ENCODE measurements at regions not wholly inside any gene's neighbourhood (a gene's known extent, or its start where the extent isn't known, plus 50 kb on each side); places are given as distances from the start of the nearest gene placed in this dataset.
"Not testable (repeated sequence)": the region's sequence is repeated elsewhere in the genome, so short reads cannot be mapped to it uniquely, and the experiment has no call there.

DNA sequence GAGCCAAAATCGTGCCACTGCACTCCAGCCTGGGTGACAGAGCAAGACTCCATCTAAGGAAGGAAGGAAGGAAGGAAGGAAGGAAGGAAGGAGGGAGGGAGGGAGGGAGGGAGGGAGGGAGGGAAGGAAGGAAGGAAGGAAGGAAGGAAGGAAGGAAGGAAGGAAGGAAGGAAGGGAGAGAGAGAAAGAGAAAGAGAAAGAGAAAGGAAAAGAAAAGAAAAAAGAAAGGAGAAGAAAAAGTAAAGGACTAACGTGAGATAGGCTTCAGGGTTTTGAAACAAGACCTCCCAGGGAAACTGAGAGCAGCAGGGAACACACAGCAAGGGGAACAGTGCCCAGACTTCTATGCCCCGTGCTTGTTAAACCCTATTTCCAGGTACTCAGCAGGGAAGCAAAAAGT lies 278.7 kb downstream of the C16orf95 start:
- WGBS (ENCODE audit: insufficient coverage), result 86% methylated on average over 1 of the region's 3 CpGs
- CTCF ChIA-PET; H3K4me1 ChIP-seq (ENCODE audit: control insufficient read depth in 1 of 2, extremely low read depth in 1 of 2, insufficient read depth in 2 of 2, low read length in 2 of 2); H3K27me3 Mint-ChIP-seq; H3K4me3 ChIP-seq (ENCODE audit: control insufficient read depth in 1 of 2, extremely low read depth in 1 of 2, low read length in 1 of 2); H3K4me3 Mint-ChIP-seq; H3K27ac Mint-ChIP-seq; ATAC-seq (replicated peaks in 1 of 4); H3K27ac ChIP-seq (ENCODE audit: low read length); H3K9me3 ChIP-seq; POLR2A ChIA-PET; H3K9me3 Mint-ChIP-seq; H3K36me3 ChIP-seq (ENCODE audit: control insufficient read depth in 2 of 2, extremely low read depth in 1 of 2, insufficient read depth in 1 of 2, low read length in 1 of 2); DNase-seq; H3K36me3 Mint-ChIP-seq; H3K4me1 Mint-ChIP-seq: not testable (repeated sequence)
- peaks cover 0 to 22% of the 10 kb centered on the region in 2 experiments for H3K27me3 ChIP-seq (replicated peaks in 1 of 2; ENCODE audit: control insufficient read depth in 2 of 2, extremely low read depth in 1 of 2, insufficient read depth in 2 of 2, low read length in 1 of 2)

DNA sequence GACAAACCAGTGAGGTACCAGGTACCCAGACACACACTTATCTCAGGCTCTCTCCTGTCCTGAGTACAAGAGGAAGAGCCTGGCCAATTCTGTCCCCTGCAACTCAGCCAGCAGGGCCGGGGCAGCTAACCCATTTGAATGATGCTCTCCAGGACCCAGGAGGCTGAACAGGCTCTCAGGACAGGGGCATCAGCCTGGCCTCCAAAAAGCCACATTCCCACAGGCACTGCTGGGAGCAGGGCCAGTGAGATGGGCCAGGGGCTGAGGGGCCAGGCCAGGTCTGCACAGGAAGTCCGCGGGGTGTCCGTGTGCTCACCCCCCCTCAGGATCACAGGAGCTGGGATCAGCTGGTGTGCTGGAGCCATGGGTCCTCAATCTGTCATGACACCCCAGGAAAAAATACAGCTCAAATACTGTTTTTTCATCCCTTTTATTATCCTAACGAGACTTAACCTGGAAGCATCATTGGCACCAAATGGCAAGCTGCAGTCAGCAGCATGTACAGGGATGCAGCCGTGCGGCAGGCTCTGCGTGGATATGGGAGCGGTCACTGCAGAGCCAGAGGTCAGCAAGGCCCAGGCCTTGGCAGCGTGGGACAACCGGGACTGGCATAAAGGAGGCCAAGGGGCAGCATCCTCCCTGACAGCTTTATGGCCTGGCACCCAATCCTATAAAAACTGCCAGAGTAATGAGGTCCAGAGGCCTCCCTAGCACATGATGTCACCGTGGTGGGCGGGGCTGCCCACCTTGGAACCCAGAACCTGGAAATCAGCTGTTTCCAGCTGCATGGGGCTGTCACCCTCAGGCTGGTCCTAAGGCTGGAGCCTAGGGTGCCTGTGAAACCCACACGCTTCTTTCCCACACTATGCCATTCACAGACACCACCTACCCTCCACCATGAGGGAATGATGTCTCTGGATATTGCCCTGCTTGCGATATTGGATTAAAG lies 276.7 kb downstream of the C16orf95 start:
- no peak for DNase-seq
- ATAC-seq (replicated peaks in 1 of 4), result no peak
- WGBS (ENCODE audit: insufficient coverage), result 75% methylated on average over 13 of the region's 15 CpGs

DNA sequence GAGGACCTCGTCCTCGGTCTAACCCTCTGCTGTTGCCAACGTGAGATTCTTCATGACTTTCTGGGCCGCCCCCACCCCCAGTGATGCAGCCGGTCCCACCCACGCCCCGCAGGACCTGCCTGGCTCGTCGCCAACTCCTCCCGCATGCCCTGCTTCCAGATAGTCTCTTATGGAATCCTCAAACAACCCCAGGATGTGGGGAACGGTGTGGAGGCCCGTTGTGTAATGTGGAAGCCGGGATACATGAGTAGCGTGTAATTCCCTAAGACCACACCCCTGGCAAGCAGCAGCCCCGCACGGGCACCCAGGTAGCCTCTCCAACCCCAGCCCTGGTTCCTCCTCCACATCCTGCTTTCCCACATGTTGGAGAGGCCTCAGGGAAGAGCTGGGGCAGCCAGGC lies 275.9 kb downstream of the C16orf95 start:
- no peak for DNase-seq

More for the DNA sequence above, 276.7 kb downstream of the C16orf95 start:
- peaks cover 0 to 20% of the 10 kb centered on the region in 2 experiments for H3K27me3 ChIP-seq (replicated peaks in 1 of 2; ENCODE audit: control insufficient read depth in 2 of 2, extremely low read depth in 1 of 2, insufficient read depth in 2 of 2, low read length in 1 of 2)
- no peaks in the 10 kb centered on the region for H3K4me1 Mint-ChIP-seq
- H3K4me1 ChIP-seq (ENCODE audit: control insufficient read depth in 1 of 2, extremely low read depth in 1 of 2, insufficient read depth in 2 of 2, low read length in 2 of 2), result no peaks in the 10 kb centered on the region
- CTCF ChIA-PET, result no interaction called here
- no peaks in the 10 kb centered on the region for H3K36me3 Mint-ChIP-seq
- no peak overlapping the region for H3K4me3 ChIP-seq (ENCODE audit: control insufficient read depth in 1 of 2, extremely low read depth in 1 of 2, low read length in 1 of 2)
- H3K4me3 Mint-ChIP-seq, result no peak overlapping the region
- H3K27ac ChIP-seq (ENCODE audit: low read length), result no peak overlapping the region
- H3K9me3 Mint-ChIP-seq, result no peaks in the 10 kb centered on the region
- no peaks in the 10 kb centered on the region for H3K9me3 ChIP-seq
- H3K27ac Mint-ChIP-seq, result no peak overlapping the region
- POLR2A ChIA-PET, result no interaction called here
- H3K27me3 Mint-ChIP-seq, result peaks cover 5 to 9% of the 10 kb centered on the region in 2 donors
- no peaks in the 10 kb centered on the region for H3K36me3 ChIP-seq (ENCODE audit: control insufficient read depth in 2 of 2, extremely low read depth in 1 of 2, insufficient read depth in 1 of 2, low read length in 1 of 2)

DNA sequence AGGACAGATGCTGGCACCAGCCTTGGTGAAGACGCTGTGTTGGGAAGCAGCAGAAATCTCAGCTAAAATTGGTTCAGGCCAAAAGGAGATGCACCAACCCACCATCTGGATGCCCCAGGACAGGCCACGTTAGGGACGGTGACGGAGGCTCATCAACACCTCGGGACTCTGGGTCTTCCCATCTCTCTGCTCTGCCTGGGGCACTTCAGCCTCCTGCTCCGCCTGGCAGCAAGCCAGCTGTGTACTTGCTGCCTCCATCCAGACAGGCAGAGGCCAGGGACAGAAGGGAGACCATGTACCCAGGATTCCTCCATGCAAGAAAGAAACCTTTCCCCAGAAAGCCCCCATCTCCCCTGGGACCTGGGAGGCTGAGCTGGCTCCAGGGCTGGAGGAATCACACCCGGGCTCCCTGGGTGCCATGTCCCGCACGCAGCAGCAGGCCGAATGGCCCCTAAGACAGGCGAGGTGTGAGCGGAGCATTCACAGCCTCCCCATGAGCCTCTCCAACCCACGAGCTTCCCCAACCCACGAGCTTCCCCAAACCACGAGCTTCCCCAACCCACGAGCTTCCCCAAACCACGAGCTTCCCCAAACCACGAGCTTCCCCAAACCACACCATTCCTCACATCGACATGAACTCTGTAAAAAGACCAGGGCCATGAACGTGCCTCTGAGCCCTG lies 274.5 kb downstream of the C16orf95 start:
- no peaks in the 10 kb centered on the region for H3K36me3 ChIP-seq (ENCODE audit: control insufficient read depth in 2 of 2, extremely low read depth in 1 of 2, insufficient read depth in 1 of 2, low read length in 1 of 2)
- ATAC-seq (replicated peaks in 1 of 4) (no peak), DNase-seq (no peak)
- H3K4me1 ChIP-seq (ENCODE audit: control insufficient read depth in 1 of 2, extremely low read depth in 1 of 2, insufficient read depth in 2 of 2, low read length in 2 of 2), result no peaks in the 10 kb centered on the region
- Mint-ChIP-seq H3K4me1 (no peaks in the 10 kb centered on the region), H3K4me3 (no peak overlapping the region), H3K9me3 (no peaks in the 10 kb centered on the region), H3K27ac (no peak overlapping the region), H3K27me3 (peaks cover 5 to 9% of the 10 kb centered on the region in 2 donors), H3K36me3 (no peaks in the 10 kb centered on the region)
- H3K27me3 ChIP-seq (replicated peaks in 1 of 2; ENCODE audit: control insufficient read depth in 2 of 2, extremely low read depth in 1 of 2, insufficient read depth in 2 of 2, low read length in 1 of 2), result peaks cover 0 to 20% of the 10 kb centered on the region in 2 experiments
- 52% methylated on average over 16 of the region's 20 CpGs for WGBS (ENCODE audit: insufficient coverage)
- no peak overlapping the region for H3K4me3 ChIP-seq (ENCODE audit: control insufficient read depth in 1 of 2, extremely low read depth in 1 of 2, low read length in 1 of 2)
- H3K27ac ChIP-seq (ENCODE audit: low read length), result no peak overlapping the region
- no peaks in the 10 kb centered on the region for H3K9me3 ChIP-seq
- ChIA-PET CTCF (no interaction called here), POLR2A (no interaction called here)

More for the DNA sequence above, 275.9 kb downstream of the C16orf95 start:
- H3K4me3 Mint-ChIP-seq, result no peak overlapping the region
- Histone ChIP-seq H3K4me1 (ENCODE audit: control insufficient read depth in 1 of 2, extremely low read depth in 1 of 2, insufficient read depth in 2 of 2, low read length in 2 of 2) (no peaks in the 10 kb centered on the region), H3K9me3 (no peaks in the 10 kb centered on the region), H3K4me3 (ENCODE audit: control insufficient read depth in 1 of 2, extremely low read depth in 1 of 2, low read length in 1 of 2) (no peak overlapping the region), H3K27ac (ENCODE audit: low read length) (no peak overlapping the region), H3K36me3 (ENCODE audit: control insufficient read depth in 2 of 2, extremely low read depth in 1 of 2, insufficient read depth in 1 of 2, low read length in 1 of 2) (no peaks in the 10 kb centered on the region), H3K27me3 (replicated peaks in 1 of 2; ENCODE audit: control insufficient read depth in 2 of 2, extremely low read depth in 1 of 2, insufficient read depth in 2 of 2, low read length in 1 of 2) (peaks cover 0 to 20% of the 10 kb centered on the region in 2 experiments)
- ChIA-PET POLR2A (no interaction called here), CTCF (no interaction called here)
- no peak overlapping the region for H3K27ac Mint-ChIP-seq
- no peaks in the 10 kb centered on the region for H3K36me3 Mint-ChIP-seq
- H3K4me1 Mint-ChIP-seq, result no peaks in the 10 kb centered on the region
- no peak for ATAC-seq (replicated peaks in 1 of 4)
- no peaks in the 10 kb centered on the region for H3K9me3 Mint-ChIP-seq
- WGBS (ENCODE audit: insufficient coverage), result 66% methylated on average over 8 of the region's 16 CpGs
- H3K27me3 Mint-ChIP-seq, result peaks cover 5 to 9% of the 10 kb centered on the region in 2 donors

DNA sequence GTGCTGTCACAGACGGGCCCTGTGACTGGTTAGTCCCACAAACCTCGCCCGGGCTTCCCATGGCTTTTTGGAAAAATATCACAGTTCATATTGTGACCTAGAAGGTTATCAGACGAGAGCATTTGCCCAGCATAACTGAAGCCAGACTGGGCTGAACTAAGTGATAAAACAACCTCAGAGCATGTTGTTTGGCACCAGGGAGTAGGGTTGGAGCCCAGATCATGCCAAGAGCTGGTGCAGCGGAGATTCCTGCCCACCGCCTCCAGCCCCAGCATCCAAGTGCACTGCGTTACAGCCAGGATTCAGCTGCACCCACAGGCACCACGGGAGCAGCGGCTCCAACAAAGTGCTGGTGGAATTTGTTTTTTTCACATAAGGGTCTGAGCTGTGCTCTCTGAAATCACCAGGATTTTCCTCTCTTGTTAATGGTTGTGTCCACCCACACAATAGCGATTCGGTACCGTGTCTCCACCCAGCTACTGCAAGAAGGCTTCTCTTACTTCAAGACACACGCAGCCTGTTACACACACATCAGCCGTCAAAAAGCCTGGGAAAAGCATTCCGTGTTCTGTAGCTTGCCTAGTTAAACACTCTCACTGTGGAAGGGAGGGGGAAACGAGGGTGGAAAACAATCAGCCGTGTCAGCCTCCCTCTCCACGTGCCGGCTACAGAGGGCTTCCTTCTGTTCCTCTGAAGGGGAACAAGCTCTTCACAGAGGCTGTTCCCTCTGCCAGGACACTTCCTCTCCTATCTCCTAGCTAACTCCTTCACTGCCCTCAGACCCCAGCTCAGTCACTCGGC lies 273.8 kb downstream of the C16orf95 start:
- no peaks in the 10 kb centered on the region for H3K9me3 ChIP-seq
- H3K27ac ChIP-seq (ENCODE audit: low read length), result no peak overlapping the region
- peaks cover 0 to 23% of the 10 kb centered on the region in 2 experiments for H3K27me3 ChIP-seq (replicated peaks in 1 of 2; ENCODE audit: control insufficient read depth in 2 of 2, extremely low read depth in 1 of 2, insufficient read depth in 2 of 2, low read length in 1 of 2)
- peaks cover 5 to 9% of the 10 kb centered on the region in 2 donors for H3K27me3 Mint-ChIP-seq
- no peaks in the 10 kb centered on the region for H3K36me3 Mint-ChIP-seq
- no peaks in the 10 kb centered on the region for H3K9me3 Mint-ChIP-seq
- H3K4me1 ChIP-seq (ENCODE audit: control insufficient read depth in 1 of 2, extremely low read depth in 1 of 2, insufficient read depth in 2 of 2, low read length in 2 of 2), result no peaks in the 10 kb centered on the region
- no peaks in the 10 kb centered on the region for H3K36me3 ChIP-seq (ENCODE audit: control insufficient read depth in 2 of 2, extremely low read depth in 1 of 2, insufficient read depth in 1 of 2, low read length in 1 of 2)
- ATAC-seq (replicated peaks in 1 of 4), result no peak
- POLR2A ChIA-PET, result no interaction called here
- no peak overlapping the region for H3K4me3 ChIP-seq (ENCODE audit: control insufficient read depth in 1 of 2, extremely low read depth in 1 of 2, low read length in 1 of 2)
- 59% methylated on average over 12 of the region's 20 CpGs for WGBS (ENCODE audit: insufficient coverage)
- CTCF ChIA-PET, result no interaction called here
- no peak overlapping the region for H3K4me3 Mint-ChIP-seq
- H3K27ac Mint-ChIP-seq, result no peak overlapping the region
- no peak for DNase-seq
- no peaks in the 10 kb centered on the region for H3K4me1 Mint-ChIP-seq

DNA sequence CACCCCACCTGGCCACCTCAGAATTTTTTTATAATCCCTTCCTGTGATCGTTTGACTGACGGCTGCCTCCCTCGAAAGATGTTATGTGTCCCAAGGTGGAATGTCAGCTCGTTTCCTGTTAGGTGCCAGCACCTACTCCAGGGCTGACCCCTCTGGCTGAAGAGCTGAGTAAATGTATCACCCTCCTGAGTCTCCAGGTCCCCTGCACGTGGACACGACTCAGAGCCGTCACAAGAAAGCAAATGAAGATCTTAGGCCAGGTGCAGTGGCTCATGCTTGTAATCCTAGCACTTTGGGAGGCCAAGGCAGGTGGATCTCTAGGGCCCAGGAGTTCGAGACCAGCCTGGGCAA lies 273.2 kb downstream of the C16orf95 start:
- H3K36me3 Mint-ChIP-seq, result no peaks in the 10 kb centered on the region
- H3K36me3 ChIP-seq (ENCODE audit: control insufficient read depth in 2 of 2, extremely low read depth in 1 of 2, insufficient read depth in 1 of 2, low read length in 1 of 2), result no peaks in the 10 kb centered on the region
- 65% methylated on average over 8 of the region's 8 CpGs for WGBS (ENCODE audit: insufficient coverage)
- H3K27ac Mint-ChIP-seq, result no peak overlapping the region
- no peak for ATAC-seq (replicated peaks in 1 of 4)
- H3K9me3 Mint-ChIP-seq, result no peaks in the 10 kb centered on the region
- no peak overlapping the region for H3K27ac ChIP-seq (ENCODE audit: low read length)
- H3K4me3 ChIP-seq (ENCODE audit: control insufficient read depth in 1 of 2, extremely low read depth in 1 of 2, low read length in 1 of 2), result no peak overlapping the region
- no peaks in the 10 kb centered on the region for H3K4me1 Mint-ChIP-seq
- H3K4me3 Mint-ChIP-seq, result no peak overlapping the region
- H3K4me1 ChIP-seq (ENCODE audit: control insufficient read depth in 1 of 2, extremely low read depth in 1 of 2, insufficient read depth in 2 of 2, low read length in 2 of 2), result no peaks in the 10 kb centered on the region
- peaks cover 5 to 9% of the 10 kb centered on the region in 2 donors for H3K27me3 Mint-ChIP-seq
- CTCF ChIA-PET, result no interaction called here
- H3K27me3 ChIP-seq (replicated peaks in 1 of 2; ENCODE audit: control insufficient read depth in 2 of 2, extremely low read depth in 1 of 2, insufficient read depth in 2 of 2, low read length in 1 of 2), result peaks cover 0 to 23% of the 10 kb centered on the region in 2 experiments
- DNase-seq, result no peak
- H3K9me3 ChIP-seq, result no peaks in the 10 kb centered on the region
- POLR2A ChIA-PET, result no interaction called here

Data from T-cell (primary cell).